NCI-H1694 treated with DMSO at 0.1 percent for 48 hours (cell line): ENCODE measurements at regions not wholly inside any gene's neighbourhood (a gene's known extent, or its start where the extent isn't known, plus 50 kb on each side); places are given as distances from the start of the nearest gene placed in this dataset.

ENCODE experiments used
- DNase-seq: peaks from one replicate; lab custom pipeline; 2025; lab: John Stamatoyannopoulos, UW

GRCh38 chr1:73644198-73644597 is 553.8 kb downstream of the LRRIQ3 start:
- DNase-seq: no peak

DNA sequence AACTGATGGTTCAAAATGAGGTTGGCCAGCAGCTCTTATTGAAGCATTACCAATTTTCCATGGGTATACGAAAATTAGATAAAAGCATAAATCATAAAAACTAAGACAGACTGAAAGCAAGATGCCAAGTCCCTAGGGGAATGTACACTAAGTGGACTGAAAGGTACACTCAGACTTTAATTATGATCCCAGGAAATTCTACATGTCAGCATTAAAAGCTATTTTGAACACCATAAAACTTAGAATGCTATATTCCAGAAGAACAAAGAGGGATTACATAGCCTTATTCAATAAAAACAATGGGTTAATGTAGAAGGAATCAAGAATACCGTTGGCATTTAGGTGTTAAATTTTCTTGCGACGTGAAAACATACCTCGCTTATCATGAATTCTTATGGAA is 558.5 kb downstream of the LRRIQ3 start:
- DNase-seq: no peak

DNA sequence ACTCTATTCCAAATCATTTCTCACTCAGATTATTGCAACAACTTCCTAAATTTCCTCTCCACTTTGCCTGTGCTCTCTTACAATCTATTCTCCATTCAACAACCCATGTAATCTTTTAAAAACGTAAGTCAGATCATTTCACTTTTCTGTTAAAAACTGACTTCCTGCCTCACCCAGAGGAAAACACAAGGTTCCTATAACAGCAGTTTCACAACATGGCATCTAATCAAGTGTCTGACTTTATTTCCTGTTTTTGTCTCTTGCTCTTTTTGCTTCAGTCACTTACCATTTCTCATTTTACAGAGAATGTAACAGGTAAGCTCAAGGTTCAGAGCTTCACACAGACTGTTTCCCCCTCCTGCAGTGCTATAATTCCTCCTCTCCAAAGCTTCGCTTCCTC is 560.7 kb downstream of the LRRIQ3 start:
- DNase-seq: no peak

DNA sequence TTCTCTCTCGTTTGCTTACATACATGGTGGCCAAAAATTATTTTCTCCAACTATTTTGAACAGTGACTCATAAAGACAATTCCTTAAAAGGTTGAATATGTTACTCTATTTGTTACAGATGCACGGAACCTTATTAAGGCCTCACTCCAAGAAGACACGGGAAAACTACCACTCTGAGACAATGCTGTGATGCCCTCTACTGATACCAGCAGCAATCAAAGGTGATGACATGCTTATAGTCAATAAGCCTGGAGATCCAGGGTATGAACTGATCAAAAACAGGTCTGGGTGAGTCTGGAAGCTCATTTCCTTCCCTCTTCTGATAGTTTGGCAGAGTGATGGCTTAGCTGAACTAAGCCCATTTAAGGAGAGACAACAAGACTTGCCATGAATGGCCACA is 563.0 kb downstream of the LRRIQ3 start:
- DNase-seq: no peak

- DNase-seq: no peak
Measured at GRCh38 chr1:73627723-73628122, 570.3 kb downstream of the LRRIQ3 start.

GRCh38 chr1:73626326-73626725 is 571.6 kb downstream of the LRRIQ3 start:
- DNase-seq: no peak

DNA sequence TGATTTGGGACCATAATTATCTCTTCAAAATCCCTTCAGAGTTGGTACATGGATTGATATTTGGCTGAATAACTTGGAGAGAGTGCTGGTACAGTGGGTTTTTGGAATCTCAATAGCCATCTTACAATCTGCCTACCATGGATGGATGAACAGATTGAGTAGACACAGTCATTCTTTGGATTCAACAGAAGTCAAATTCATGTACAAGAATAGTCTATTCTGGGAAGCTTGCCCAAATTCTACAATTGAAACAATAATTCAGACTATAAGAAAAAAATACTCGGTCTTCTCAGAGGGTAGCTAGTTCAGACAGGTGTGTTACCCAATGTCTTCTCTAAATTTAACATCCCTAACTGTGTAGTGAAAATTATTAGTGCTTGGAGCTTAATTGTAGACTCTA is 574.0 kb downstream of the LRRIQ3 start:
- no peak for DNase-seq

- no peak for DNase-seq
Measured at GRCh38 chr1:73617145-73617544, 580.8 kb downstream of the LRRIQ3 start.

DNA sequence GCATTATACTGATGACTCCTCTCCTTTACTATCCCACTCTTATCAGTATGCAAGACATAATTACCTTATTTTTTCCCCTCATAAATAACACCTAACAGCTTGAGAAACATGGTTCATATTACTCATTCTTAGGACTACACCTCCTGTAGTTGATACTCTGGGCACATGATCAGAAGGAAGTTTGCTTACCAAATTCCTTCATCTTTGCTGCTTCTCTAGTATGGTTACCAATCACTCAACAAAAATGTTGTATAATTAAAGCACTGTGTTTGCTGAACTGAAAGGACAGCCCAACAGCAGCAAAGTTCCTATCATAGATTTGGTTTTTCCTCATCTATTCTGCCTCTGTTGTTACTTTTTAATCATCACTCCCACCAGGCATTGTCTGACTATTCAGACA is 586.3 kb downstream of the LRRIQ3 start:
- DNase-seq: no peak

GRCh38 chr1:73604739-73605138 is 593.2 kb downstream of the LRRIQ3 start:
- DNase-seq: no peak

- no peak for DNase-seq
Measured at GRCh38 chr1:73604211-73604610, 593.8 kb downstream of the LRRIQ3 start.

DNA sequence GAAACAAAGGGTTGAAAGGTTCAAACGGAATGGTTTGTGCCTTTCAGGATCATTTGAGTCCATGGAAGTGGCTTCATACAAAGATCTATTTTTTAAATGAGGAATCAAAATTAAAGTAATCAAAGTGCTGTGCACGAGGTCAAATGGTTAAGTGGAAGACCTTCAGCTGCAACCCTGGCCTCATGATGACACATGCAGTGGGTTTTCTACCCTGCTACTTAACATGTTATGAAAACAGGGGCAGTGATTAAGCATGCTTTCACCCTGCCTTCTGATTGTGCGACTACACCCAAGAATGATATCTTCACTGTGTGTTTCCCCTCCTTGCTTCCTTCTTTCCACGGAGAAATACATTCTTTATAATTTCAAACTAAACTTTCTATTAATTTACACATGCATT is 604.2 kb downstream of the LRRIQ3 start:
- DNase-seq: no peak

GRCh38 chr1:73593364-73593763 is 604.6 kb downstream of the LRRIQ3 start:
- no peak for DNase-seq

DNA sequence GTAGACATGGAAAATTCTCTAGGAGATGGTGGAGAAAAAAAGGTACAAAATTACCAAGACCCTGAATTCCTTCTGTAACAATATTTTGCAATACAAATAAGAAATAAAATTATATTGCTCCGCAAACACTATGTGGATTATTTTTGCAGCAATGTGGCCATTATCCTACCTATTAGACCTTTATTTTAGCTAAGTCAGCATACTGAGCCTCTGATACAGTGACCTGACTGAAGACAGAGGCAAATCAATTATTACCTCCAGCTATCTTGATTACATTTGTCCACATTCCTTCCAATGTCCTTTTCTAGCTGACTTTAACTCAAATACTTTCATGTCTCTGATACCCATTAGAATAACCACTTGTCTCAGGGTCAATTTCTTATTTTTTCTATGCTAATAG is 610.9 kb downstream of the LRRIQ3 start:
- DNase-seq: no peak

GRCh38 chr1:73577206-73577605 is 620.8 kb downstream of the LRRIQ3 start:
- no peak for DNase-seq

DNA sequence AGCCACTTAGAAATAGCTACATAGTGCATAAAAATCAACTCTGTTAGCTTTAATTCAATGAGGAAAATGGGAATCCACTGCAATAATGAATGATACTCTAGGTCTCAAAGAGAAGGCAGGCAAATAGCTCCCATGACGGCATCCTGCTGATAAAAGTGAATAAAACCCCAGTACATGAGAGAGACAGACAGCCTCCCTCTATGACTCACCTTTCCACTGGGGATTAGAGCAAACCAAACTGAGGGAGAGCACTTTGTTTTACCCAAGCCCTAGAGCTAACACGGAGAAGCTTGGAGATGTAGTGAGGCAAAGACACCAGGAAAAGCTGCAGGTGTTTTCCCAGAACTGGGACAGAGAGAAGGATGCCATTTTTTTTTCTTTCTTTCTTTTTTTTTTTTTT is 621.9 kb downstream of the LRRIQ3 start:
- DNase-seq: no peak

DNA sequence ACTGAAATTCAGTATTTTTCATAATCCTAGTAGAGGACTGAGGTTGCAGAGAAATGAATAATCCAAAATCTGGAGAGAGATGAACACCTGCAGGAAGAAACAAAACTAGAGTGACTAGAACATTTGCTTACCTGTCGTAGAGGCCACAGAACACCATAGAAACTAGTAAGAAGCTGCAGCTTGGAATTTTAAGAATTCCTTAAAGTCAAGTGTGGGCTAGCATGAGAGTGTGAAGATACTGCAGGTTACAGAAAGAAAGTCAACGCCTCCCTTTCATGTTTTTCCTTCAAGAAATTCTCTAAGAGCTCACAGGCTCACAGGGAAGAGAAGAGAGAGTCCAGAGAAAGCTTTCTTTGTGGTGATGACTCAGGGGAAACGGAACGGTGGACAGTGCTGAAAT is 633.7 kb downstream of the LRRIQ3 start:
- DNase-seq: no peak

DNA sequence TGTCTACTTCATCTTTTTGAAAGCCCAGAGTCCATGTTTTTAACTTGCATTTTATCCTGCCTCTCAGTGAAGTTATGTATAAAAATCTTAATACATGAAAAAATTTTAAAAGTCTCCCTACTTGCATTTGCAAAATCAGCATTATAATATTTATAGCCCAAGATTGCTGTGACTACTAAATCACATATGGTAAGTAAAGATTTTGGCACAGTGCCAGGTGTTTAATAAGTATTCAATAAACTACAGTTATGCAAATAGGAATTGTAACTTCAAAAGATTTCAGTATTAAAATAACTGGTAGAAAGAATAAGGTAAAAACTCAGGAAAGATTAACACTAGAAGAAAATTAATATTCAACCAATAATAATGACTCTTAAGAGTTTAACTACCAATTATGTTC is 641.7 kb downstream of the LRRIQ3 start:
- DNase-seq: no peak

- DNase-seq: no peak
Measured at GRCh38 chr1:73537400-73537799, 660.6 kb downstream of the LRRIQ3 start.

DNA sequence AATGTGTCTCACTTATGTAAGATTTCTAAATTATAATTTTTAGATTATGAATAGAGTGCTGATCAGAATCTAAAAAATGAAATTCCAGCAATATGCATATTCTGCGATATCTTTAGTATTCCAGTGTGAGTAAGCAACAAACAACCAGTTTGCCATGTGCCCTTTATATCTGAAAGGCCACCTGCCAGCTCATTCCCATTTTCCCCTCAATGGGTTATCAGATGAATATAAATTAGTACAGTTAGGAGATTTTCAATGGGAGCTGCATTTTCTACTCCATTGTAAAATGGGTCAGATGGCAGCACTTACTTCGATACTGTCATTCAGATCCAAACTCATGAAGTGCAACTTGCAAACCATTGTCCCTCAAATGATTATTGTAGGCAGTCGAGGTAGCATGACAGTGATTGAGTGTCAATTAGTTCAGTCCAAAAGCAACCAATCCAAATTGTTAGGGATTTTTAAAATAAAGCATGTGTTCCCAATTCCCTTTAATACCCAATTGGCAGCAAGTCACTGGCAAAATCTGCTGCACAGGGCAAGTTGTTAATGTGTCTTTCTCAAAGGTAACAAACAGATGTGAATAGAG is 680.3 kb downstream of the LRRIQ3 start:
- DNase-seq: peak; percentile 9

DNA sequence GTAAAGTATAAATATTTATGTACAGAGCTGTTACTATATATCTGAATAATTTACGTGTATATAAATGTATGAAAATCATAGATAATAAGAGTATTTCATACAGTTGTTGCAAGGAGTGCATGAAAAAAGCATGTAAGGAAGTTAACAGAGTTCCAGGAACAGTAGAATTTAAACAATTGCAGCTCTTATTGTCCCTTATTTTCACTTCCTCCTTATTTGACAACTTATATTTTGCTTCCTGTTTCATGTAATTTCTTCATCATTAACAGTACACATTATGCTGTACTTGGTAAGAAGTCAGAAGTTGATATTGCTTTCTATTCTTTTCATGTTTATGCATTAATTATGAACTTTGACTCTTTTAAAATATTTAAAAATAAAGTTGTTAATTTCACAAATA is 681.5 kb downstream of the LRRIQ3 start:
- DNase-seq: no peak

DNA sequence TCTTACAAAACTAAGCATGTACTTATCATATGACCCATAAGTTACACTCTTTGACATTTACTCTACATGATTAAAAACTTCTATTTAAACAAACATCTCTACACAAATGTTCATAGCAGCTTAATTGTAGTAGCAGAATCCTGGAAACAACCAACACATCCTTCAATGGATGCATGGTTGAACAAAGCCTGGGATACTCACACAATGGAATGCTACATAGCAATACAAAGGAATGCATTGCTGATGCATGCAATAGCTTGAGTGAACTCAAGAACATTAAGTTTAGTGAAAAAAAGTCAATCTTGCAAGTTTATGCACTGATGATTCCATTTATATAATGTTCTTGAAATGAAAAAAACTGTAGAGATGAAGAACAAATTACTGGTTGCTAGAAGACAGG is 686.9 kb downstream of the LRRIQ3 start:
- no peak for DNase-seq

GRCh38 chr1:73500154-73500553 is 697.8 kb downstream of the LRRIQ3 start:
- DNase-seq: no peak

DNA sequence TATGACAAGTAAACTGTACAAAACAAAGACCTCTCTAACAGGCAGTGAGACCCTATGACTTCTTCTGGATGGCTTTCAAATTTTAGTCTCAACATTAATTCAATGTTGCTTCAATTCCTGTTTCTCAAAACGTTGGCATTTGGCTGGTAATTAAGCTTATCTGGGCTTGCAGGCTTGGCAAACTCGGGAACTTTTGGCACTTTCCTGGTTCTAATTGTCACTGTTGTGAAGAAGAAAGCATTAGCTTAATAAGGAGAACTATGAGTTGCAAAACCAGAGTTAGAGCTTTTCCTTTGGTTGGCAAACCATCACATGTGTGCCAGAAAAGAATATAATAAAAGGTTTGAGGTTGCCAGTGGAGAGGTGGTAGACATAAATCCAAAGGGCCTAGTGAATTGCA is 698.3 kb downstream of the LRRIQ3 start:
- DNase-seq: no peak

- DNase-seq: no peak
Measured at GRCh38 chr1:73491621-73492020, 706.4 kb downstream of the LRRIQ3 start.
